Colon (tissue), 2 donors: ENCODE measurements at regions not wholly inside any gene's neighbourhood (a gene's known extent, or its start where the extent isn't known, plus 50 kb on each side); places are given as distances from the start of the nearest gene placed in this dataset.

Source experiments
- FAIRE-seq: peaks from 2 replicates; lab custom pipeline; 2012; peaks lifted over from hg19 to GRCh38; lab: Jason Lieb, UNC
- donor health status: control.
- donor health status: control.

GRCh38 chr7:95718577-95719410 is 53.6 kb upstream of the DYNC1I1 start:
- no peak for FAIRE-seq

GRCh38 chr7:95716357-95717122 is 55.8 kb upstream of the DYNC1I1 start:
- FAIRE-seq, result no peak

GRCh38 chr7:95715274-95715673 is 57.1 kb upstream of the DYNC1I1 start:
- no peak for FAIRE-seq

GRCh38 chr7:95710711-95711110 is 61.6 kb upstream of the DYNC1I1 start:
- FAIRE-seq, result no peak

- no peak for FAIRE-seq
Observed at GRCh38 chr7:95700917-95701316, 71.4 kb upstream of the DYNC1I1 start.

- FAIRE-seq, result no peak
Observed at GRCh38 chr7:95694334-95694733, 78.0 kb upstream of the DYNC1I1 start.

GRCh38 chr7:95693551-95694333 is 78.6 kb upstream of the DYNC1I1 start:
- FAIRE-seq, result no peak

- FAIRE-seq, result no peak
Observed at GRCh38 chr7:95691464-95691863, 80.9 kb upstream of the DYNC1I1 start.

- FAIRE-seq, result no peak
Observed at GRCh38 chr7:95690367-95690947, 81.9 kb upstream of the DYNC1I1 start.

- FAIRE-seq, result no peak
Observed at GRCh38 chr7:95688931-95689495, 83.3 kb upstream of the DYNC1I1 start.

- FAIRE-seq, result no peak
Observed at GRCh38 chr7:95687759-95688343, 84.5 kb upstream of the DYNC1I1 start.

- FAIRE-seq, result no peak
Observed at GRCh38 chr7:95686109-95686508, 86.2 kb upstream of the DYNC1I1 start.

GRCh38 chr7:95684505-95684904 is 87.8 kb upstream of the DYNC1I1 start:
- FAIRE-seq, result no peak

GRCh38 chr7:95684037-95684436 is 87.7 kb upstream of the PDK4 start:
- peak; percentile 80 for FAIRE-seq

GRCh38 chr7:95682913-95683312 is 86.6 kb upstream of the PDK4 start:
- no peak for FAIRE-seq

GRCh38 chr7:95676691-95677090 is 80.4 kb upstream of the PDK4 start:
- no peak for FAIRE-seq

- no peak for FAIRE-seq
Observed at GRCh38 chr7:95675632-95676031, 79.3 kb upstream of the PDK4 start.

GRCh38 chr7:95675016-95675415 is 78.7 kb upstream of the PDK4 start:
- no peak for FAIRE-seq

GRCh38 chr7:95674101-95674500 is 77.8 kb upstream of the PDK4 start:
- peak; percentile 47 for FAIRE-seq

- no peak for FAIRE-seq
Observed at GRCh38 chr7:95672434-95672833, 76.1 kb upstream of the PDK4 start.

GRCh38 chr7:95669513-95669912 is 73.2 kb upstream of the PDK4 start:
- no peak for FAIRE-seq
